ENCODE measurements at regions not wholly inside any gene's neighbourhood (a gene's known extent, or its start where the extent isn't known, plus 50 kb on each side); places are given as distances from the start of the nearest gene placed in this dataset.
"Not testable (repeated sequence)": the region's sequence is repeated elsewhere in the genome, so short reads cannot be mapped to it uniquely, and the experiment has no call there.

- H3K27me3 Mint-ChIP-seq (ENCODE audit: low read depth): peaks cover 2% of the 10 kb centered on the region
- peaks cover 6% of the 10 kb centered on the region for H3K9me3 Mint-ChIP-seq (ENCODE audit: low read depth)
- no peaks in the 10 kb centered on the region for H3K36me3 Mint-ChIP-seq (ENCODE audit: low read depth)
- DNase-seq (ENCODE audit: low spot score): no peak
- H3K27ac Mint-ChIP-seq (ENCODE audit: unreplicated experiment): no peak overlapping the region
- no peak for TF ChIP-seq CTCF (IDR thresholded peaks at IDR 0.05)
- H3K4me1 Mint-ChIP-seq (ENCODE audit: low read depth): no peaks in the 10 kb centered on the region
- no peak overlapping the region for H3K4me3 Mint-ChIP-seq (ENCODE audit: unreplicated experiment)
Observed at GRCh38 chr1:30444850-30445249, 278.5 kb downstream of the MATN1 start.

GRCh38 chr1:30444401-30444800, 279.0 kb downstream of the MATN1 start:
- DNase-seq (ENCODE audit: low spot score): no peak
- H3K27me3 Mint-ChIP-seq (ENCODE audit: low read depth): peaks cover 2% of the 10 kb centered on the region
- H3K4me3 Mint-ChIP-seq (ENCODE audit: unreplicated experiment): no peak overlapping the region
- no peaks in the 10 kb centered on the region for H3K36me3 Mint-ChIP-seq (ENCODE audit: low read depth)
- TF ChIP-seq CTCF (IDR thresholded peaks at IDR 0.05): no peak
- H3K9me3 Mint-ChIP-seq (ENCODE audit: low read depth): peaks cover 6% of the 10 kb centered on the region
- no peak overlapping the region for H3K27ac Mint-ChIP-seq (ENCODE audit: unreplicated experiment)
- H3K4me1 Mint-ChIP-seq (ENCODE audit: low read depth): no peaks in the 10 kb centered on the region

- not testable (repeated sequence) for H3K36me3 Mint-ChIP-seq (ENCODE audit: low read depth); H3K9me3 Mint-ChIP-seq (ENCODE audit: low read depth); H3K4me1 Mint-ChIP-seq (ENCODE audit: low read depth); H3K27me3 Mint-ChIP-seq (ENCODE audit: low read depth); DNase-seq (ENCODE audit: low spot score); H3K4me3 Mint-ChIP-seq (ENCODE audit: unreplicated experiment); H3K27ac Mint-ChIP-seq (ENCODE audit: unreplicated experiment)
Observed at GRCh38 chr1:30438274-30438673, 285.1 kb downstream of the MATN1 start.

- TF ChIP-seq CTCF (IDR thresholded peaks at IDR 0.05): no peak
- H3K4me3 Mint-ChIP-seq (ENCODE audit: unreplicated experiment): no peak overlapping the region
- no peak for DNase-seq (ENCODE audit: low spot score)
- no peaks in the 10 kb centered on the region for H3K36me3 Mint-ChIP-seq (ENCODE audit: low read depth)
- peaks cover 5% of the 10 kb centered on the region for H3K27me3 Mint-ChIP-seq (ENCODE audit: low read depth)
- H3K4me1 Mint-ChIP-seq (ENCODE audit: low read depth): no peaks in the 10 kb centered on the region
- H3K27ac Mint-ChIP-seq (ENCODE audit: unreplicated experiment): no peak overlapping the region
- peaks cover 14% of the 10 kb centered on the region for H3K9me3 Mint-ChIP-seq (ENCODE audit: low read depth)
Observed at GRCh38 chr1:30437059-30437576, 286.3 kb downstream of the MATN1 start.

- Mint-ChIP-seq H3K27me3 (ENCODE audit: low read depth) (peaks cover 20% of the 10 kb centered on the region), H3K4me3 (ENCODE audit: unreplicated experiment) (no peak overlapping the region), H3K9me3 (ENCODE audit: low read depth) (peaks cover 34% of the 10 kb centered on the region), H3K36me3 (ENCODE audit: low read depth) (no peaks in the 10 kb centered on the region), H3K27ac (ENCODE audit: unreplicated experiment) (no peak overlapping the region), H3K4me1 (ENCODE audit: low read depth) (no peaks in the 10 kb centered on the region)
- TF ChIP-seq CTCF (IDR thresholded peaks at IDR 0.05): no peak
- DNase-seq (ENCODE audit: low spot score): no peak
Observed at GRCh38 chr1:30427545-30427944, 295.8 kb downstream of the MATN1 start.

- no peaks in the 10 kb centered on the region for H3K4me1 Mint-ChIP-seq (ENCODE audit: low read depth)
- peaks cover 20% of the 10 kb centered on the region for H3K9me3 Mint-ChIP-seq (ENCODE audit: low read depth)
- H3K4me3 Mint-ChIP-seq (ENCODE audit: unreplicated experiment): no peak overlapping the region
- H3K36me3 Mint-ChIP-seq (ENCODE audit: low read depth): no peaks in the 10 kb centered on the region
- no peak for DNase-seq (ENCODE audit: low spot score)
- no peak for TF ChIP-seq CTCF (IDR thresholded peaks at IDR 0.05)
- H3K27me3 Mint-ChIP-seq (ENCODE audit: low read depth): peaks cover 23% of the 10 kb centered on the region
- no peak overlapping the region for H3K27ac Mint-ChIP-seq (ENCODE audit: unreplicated experiment)
Observed at GRCh38 chr1:30425046-30425445, 298.3 kb downstream of the MATN1 start.
